GM18502 (cell line): ENCODE measurements at regions not wholly inside any gene's neighbourhood (a gene's known extent, or its start where the extent isn't known, plus 50 kb on each side); places are given as distances from the start of the nearest gene placed in this dataset.

Source experiments
- ATAC-seq: cut with Tn5 transposase; IDR thresholded peaks from one replicate; pipeline ENCODE4 v1.9.1; 2021; ENCODE audit warnings: mild to moderate bottlenecking; ENCODE audit not compliant: unreplicated experiment, poor library complexity

- ATAC-seq, result no peak
Observed at GRCh38 chr13:99911965-99912566, 59.5 kb downstream of the ZIC5 start.

GRCh38 chr13:99911069-99911964 is 60.2 kb downstream of the ZIC5 start:
- ATAC-seq, result no peak

- ATAC-seq, result no peak
Observed at GRCh38 chr13:99909836-99910619, 61.5 kb downstream of the ZIC5 start.

- no peak for ATAC-seq
Observed at GRCh38 chr13:99909097-99909835, 62.3 kb downstream of the ZIC5 start.

GRCh38 chr13:99908140-99908803 is 63.3 kb downstream of the ZIC5 start:
- ATAC-seq, result no peak

- ATAC-seq, result no peak
Observed at GRCh38 chr13:99907627-99908026, 63.9 kb downstream of the ZIC5 start.

GRCh38 chr13:99907038-99907437 is 64.5 kb downstream of the ZIC5 start:
- ATAC-seq, result no peak

- ATAC-seq, result no peak
Observed at GRCh38 chr13:99905814-99906213, 65.8 kb downstream of the ZIC5 start.

GRCh38 chr13:99905224-99905623 is 66.3 kb downstream of the ZIC5 start:
- ATAC-seq, result no peak

- ATAC-seq, result no peak
Observed at GRCh38 chr13:99903140-99903539, 68.4 kb downstream of the ZIC5 start.

- ATAC-seq, result no peak
Observed at GRCh38 chr13:99902657-99903056, 68.9 kb downstream of the ZIC5 start.

GRCh38 chr13:99900960-99901359 is 70.6 kb downstream of the ZIC5 start:
- ATAC-seq, result no peak

- ATAC-seq, result no peak
Observed at GRCh38 chr13:99898421-99898820, 73.1 kb downstream of the ZIC5 start.

- no peak for ATAC-seq
Observed at GRCh38 chr13:99897076-99897440, 74.5 kb downstream of the ZIC5 start.

- no peak for ATAC-seq
Observed at GRCh38 chr13:99896369-99897075, 75.0 kb downstream of the ZIC5 start.

- ATAC-seq, result no peak
Observed at GRCh38 chr13:99895444-99896368, 75.9 kb downstream of the ZIC5 start.

GRCh38 chr13:99894840-99895443 is 76.6 kb downstream of the ZIC5 start:
- no peak for ATAC-seq
